T1000 (cell line): ENCODE measurements at regions not wholly inside any gene's neighbourhood (a gene's known extent, or its start where the extent isn't known, plus 50 kb on each side); places are given as distances from the start of the nearest gene placed in this dataset.

ENCODE experiments used
- DNase-seq: peaks from one replicate; lab custom pipeline; 2025; ENCODE audit warnings: mixed read lengths; lab: John Stamatoyannopoulos, UW

- no peak for DNase-seq
Observed at GRCh38 chr10:104576611-104577010, 64.5 kb upstream of the SORCS3 start.

GRCh38 chr10:104577163-104577562 lies 63.9 kb upstream of the SORCS3 start:
- DNase-seq = no peak

- no peak for DNase-seq
Observed at GRCh38 chr10:104577861-104578521, 63.1 kb upstream of the SORCS3 start.

- DNase-seq = no peak
Observed at GRCh38 chr10:104578671-104579070, 62.4 kb upstream of the SORCS3 start.

GRCh38 chr10:104579136-104579535 lies 62.0 kb upstream of the SORCS3 start:
- DNase-seq = no peak

- DNase-seq = no peak
Observed at GRCh38 chr10:104580321-104580720, 60.8 kb upstream of the SORCS3 start.

GRCh38 chr10:104580774-104581675 lies 60.1 kb upstream of the SORCS3 start:
- DNase-seq = peak; percentile 58

GRCh38 chr10:104581884-104582601 lies 59.0 kb upstream of the SORCS3 start:
- DNase-seq = peak; percentile 57

GRCh38 chr10:104582602-104582951 lies 58.5 kb upstream of the SORCS3 start:
- DNase-seq = peak; percentile 59

- no peak for DNase-seq
Observed at GRCh38 chr10:104582966-104583365, 58.1 kb upstream of the SORCS3 start.

- no peak for DNase-seq
Observed at GRCh38 chr10:104584541-104584940, 56.5 kb upstream of the SORCS3 start.

- DNase-seq = no peak
Observed at GRCh38 chr10:104587751-104588150, 53.3 kb upstream of the SORCS3 start.

- no peak for DNase-seq
Observed at GRCh38 chr10:104589431-104589830, 51.7 kb upstream of the SORCS3 start.

- peak; percentile 46 for DNase-seq
Observed at GRCh38 chr10:104589871-104590270, 51.2 kb upstream of the SORCS3 start.
